Prostate gland (tissue), 2 donors: ENCODE measurements at regions not wholly inside any gene's neighbourhood (a gene's known extent, or its start where the extent isn't known, plus 50 kb on each side); places are given as distances from the start of the nearest gene placed in this dataset.
"Not testable (repeated sequence)": the region's sequence is repeated elsewhere in the genome, so short reads cannot be mapped to it uniquely, and the experiment has no call there.

Source experiments
- CTCF ChIP-seq, 4 experiments: fragments of 200-600 bp in 2 of 4; fragments of 450-650 bp in 2 of 4; sonication (generic) in 2 of 4; IDR thresholded peaks; 1 replicate in 3 of 4; 2 replicates in 1 of 4; pipeline ENCODE4 v1.5.1; 2016 to 2019; ENCODE audit warnings: antibody characterized with exemption in 4 of 4, mild to moderate bottlenecking in 2 of 4, moderate library complexity in 2 of 4
- POLR2AphosphoS5 ChIP-seq: sonication (generic); formaldehyde crosslinking; IDR thresholded peaks from one replicate; pipeline ENCODE4 v1.6.1; 2017; ENCODE audit warnings: antibody characterized with exemption

DNA sequence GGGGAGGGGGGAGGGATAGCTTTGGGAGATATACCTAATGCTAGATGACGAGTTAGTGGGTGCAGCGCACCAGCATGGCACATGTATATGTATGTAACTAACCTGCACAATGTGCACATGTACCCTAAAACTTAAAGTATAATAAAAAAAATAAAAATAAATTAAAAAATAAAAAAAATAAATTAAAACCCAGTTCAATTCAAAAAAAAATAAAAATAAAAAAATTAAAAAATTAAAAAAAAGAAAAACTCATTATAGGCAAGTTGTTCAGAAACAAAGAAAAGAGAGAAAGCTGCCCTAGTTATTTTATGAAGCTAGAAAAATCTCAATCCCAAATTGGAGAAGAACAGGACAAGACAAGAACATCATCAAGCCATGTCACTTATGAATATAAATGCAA, 147.5 kb upstream of the PRR20G start:
- TF ChIP-seq CTCF (IDR thresholded peaks at IDR 0.05); POLR2AphosphoS5: not testable (repeated sequence)
